K562 (cell line): ENCODE measurements at regions not wholly inside any gene's neighbourhood (a gene's known extent, or its start where the extent isn't known, plus 50 kb on each side); places are given as distances from the start of the nearest gene placed in this dataset.

Experiments used
- ATAC-seq: fragments of 200-7000 bp; cut with Tn5 transposase; 3 replicates; pipeline ENCODE4 v1.9.1; 2020; ENCODE audit warnings: moderate library complexity
- BruUV-seq: library from RNA; stranded (reverse); fragments of 400-500 nt; replicated peaks from 2 replicates; lab custom pipeline; 2021; lab: Mats Ljungman, UMichigan
- CTCF ChIA-PET: fragments of 300-600 bp; formaldehyde crosslinking; extraction: SDS; loops from one replicate; lab custom pipeline; 2021; ENCODE audit warnings: low intra/inter-chr PET ratio; lab: Yijun Ruan, JAX
- POLR2A ChIA-PET: fragments of 300-600, 350-650 bp; sonication (Branson Sonifier 250); formaldehyde crosslinking; extraction: SDS; loops from one replicate; lab custom pipeline; 2021; ENCODE audit warnings: antibody characterized with exemption, inconsistent platforms; lab: Yijun Ruan, JAX
- DNase-seq, 4 experiments: peaks; one replicate each; pipeline versions ENCODE4 v3.0.0 to v3.0.0-alpha.2; 2011 to 2018; ENCODE audit warnings: low spot score in 3 of 4, mixed read lengths in 3 of 4; ENCODE audit errors: extremely low read depth in 1 of 4
- FAIRE-seq: peaks from 2 replicates; lab custom pipeline; 2011; peaks lifted over from hg19 to GRCh38; lab: Jason Lieb, UNC
- H2AFZ ChIP-seq: 2 replicates; pipeline ENCODE4 v1.6.0; 2011; ENCODE audit warnings: low read depth, low read length, control low read depth, inconsistent platforms
- H3K27ac ChIP-seq: fragments of 200-600 bp; 3 replicates; pipeline ENCODE4 v1.8.0; 2011; ENCODE audit warnings: low read depth, mild to moderate bottlenecking, control low read depth, inconsistent platforms, low read length, moderate library complexity, mixed read lengths; ENCODE audit errors: extremely low read depth
- H3K27me3 ChIP-seq, 2 experiments: fragments of 300-600 bp in 1 of 2; 2 replicates in 1 of 2; 3 replicates in 1 of 2; pipeline versions ENCODE4 v1.6.0 to v1.8.0; 2011; ENCODE audit warnings: inconsistent platforms in 2 of 2, low read length in 2 of 2, mild to moderate bottlenecking in 1 of 2, mixed read lengths in 1 of 2, moderate library complexity in 1 of 2; ENCODE audit not compliant: control insufficient read depth in 2 of 2, insufficient read depth in 2 of 2
- H3K36me3 ChIP-seq: fragments of 300-600 bp; 3 replicates; pipeline ENCODE4 v1.8.0; 2011; ENCODE audit warnings: mild to moderate bottlenecking, low read length, inconsistent platforms; ENCODE audit not compliant: control insufficient read depth, insufficient read depth
- H3K4me1 ChIP-seq, 2 experiments: fragments of 200-600 bp in 1 of 2; replicated peaks in 1 of 2; 2 replicates in 1 of 2; 3 replicates in 1 of 2; pipeline versions ENCODE4 v1.5.1 to v1.8.0; 2011; ENCODE audit warnings: inconsistent platforms in 2 of 2, low read length in 2 of 2, mild to moderate bottlenecking in 1 of 2, mixed read lengths in 1 of 2, moderate library complexity in 1 of 2; ENCODE audit not compliant: control insufficient read depth in 2 of 2, insufficient read depth in 2 of 2
- H3K4me2 ChIP-seq: 2 replicates; pipeline ENCODE4 v1.6.1; 2011; ENCODE audit warnings: low read length, control low read depth, inconsistent platforms, mixed read lengths; ENCODE audit not compliant: insufficient read depth
- H3K4me3 ChIP-seq: fragments of 200-600 bp; sonication (generic), shearing (Covaris generic); 2 replicates; pipeline ENCODE4 v1.5.1; 2016; ENCODE audit warnings: control low read depth, inconsistent platforms
- H3K79me2 ChIP-seq: fragments of 200-600 bp; 3 replicates; pipeline ENCODE4 v1.8.0; 2011; ENCODE audit warnings: low read length, inconsistent platforms; ENCODE audit not compliant: control insufficient read depth, insufficient read depth
- H3K9ac ChIP-seq, 2 experiments: 2 replicates each; pipeline versions ENCODE4 v1.6.0 to v1.6.1; 2011; ENCODE audit warnings: low read depth in 2 of 2, low read length in 2 of 2, control low read depth in 1 of 2, inconsistent platforms in 1 of 2, mild to moderate bottlenecking in 1 of 2, mixed read lengths in 1 of 2; ENCODE audit not compliant: insufficient read depth in 1 of 2
- H3K9me1 ChIP-seq: one replicate; pipeline ENCODE4 v1.6.0; 2011; ENCODE audit warnings: inconsistent platforms, mild to moderate bottlenecking, low read length, moderate library complexity; ENCODE audit not compliant: control insufficient read depth, insufficient read depth
- H3K9me3 ChIP-seq: replicated peaks from 2 replicates; pipeline ENCODE4 v1.5.1; 2011; ENCODE audit warnings: low read depth, low read length, inconsistent platforms; ENCODE audit not compliant: control insufficient read depth, insufficient read depth
- H4K20me1 ChIP-seq: replicated peaks from 2 replicates; pipeline ENCODE4 v1.6.1; 2011; ENCODE audit warnings: low read length, inconsistent platforms, mixed read lengths; ENCODE audit not compliant: control insufficient read depth, insufficient read depth
- ADNP ChIP-seq: fragments of 200-800 bp; sonication (Bioruptor generic); IDR thresholded peaks from 2 replicates; pipeline ENCODE4 v1.6.1; 2016; ENCODE audit warnings: missing genetic modification characterization, missing compliant biosample characterization
- ESRRB ChIP-seq: fragments of 250-450 bp; sonication (Bioruptor Pico); IDR thresholded peaks from 2 replicates; pipeline ENCODE4 v1.5.0; 2020; ENCODE audit warnings: mild to moderate bottlenecking, moderate library complexity, borderline replicate concordance
- HDAC1 ChIP-seq, 2 experiments: fragments of 450-650 bp; IDR thresholded peaks; 2 replicates each; pipeline ENCODE4 v1.6.1; 2016 to 2017; ENCODE audit warnings: inconsistent platforms in 1 of 2, mild to moderate bottlenecking in 1 of 2, moderate library complexity in 1 of 2
- HOXB6 ChIP-seq: fragments of 250-450 bp; sonication (Bioruptor Pico); IDR thresholded peaks from 2 replicates; pipeline ENCODE4 v1.5.1; 2022; ENCODE audit warnings: mild to moderate bottlenecking, borderline replicate concordance
- NR3C1 ChIP-seq: sonication (generic); formaldehyde crosslinking; IDR thresholded peaks from 2 replicates; pipeline ENCODE4 v1.8.1; 2022; ENCODE audit warnings: missing genetic modification reagents
- OTX1 ChIP-seq: fragments of 450-650 bp; formaldehyde crosslinking; IDR thresholded peaks from 2 replicates; pipeline ENCODE4 v1.4.0; 2022; ENCODE audit warnings: mild to moderate bottlenecking
- PHF20 ChIP-seq: fragments of 450-650 bp; IDR thresholded peaks from 2 replicates; pipeline ENCODE4 v1.6.1; 2018; ENCODE audit not compliant: partially characterized antibody
- POLR2G ChIP-seq: fragments of 200-400 bp; formaldehyde crosslinking; IDR thresholded peaks from 2 replicates; pipeline ENCODE4 v1.6.1; 2017; ENCODE audit warnings: low read depth, mild to moderate bottlenecking, antibody characterized with exemption, low read length, moderate library complexity
- ZNF311 ChIP-seq: fragments of 250-450 bp; sonication (Bioruptor Pico); IDR thresholded peaks from 2 replicates; pipeline ENCODE4 v1.4.0; 2020; ENCODE audit warnings: mild to moderate bottlenecking, moderate library complexity
- ZNF408 ChIP-seq: fragments of 250-450 bp; sonication (Bioruptor Pico); IDR thresholded peaks from 2 replicates; pipeline ENCODE4 v1.4.0; 2020; ENCODE audit warnings: low read depth, mild to moderate bottlenecking, moderate library complexity
- ZNF584 ChIP-seq: fragments of 200-800 bp; sonication (Bioruptor generic); IDR thresholded peaks from 2 replicates; pipeline ENCODE4 v1.6.1; 2016; ENCODE audit warnings: low read depth, mild to moderate bottlenecking, missing genetic modification characterization, missing compliant biosample characterization
- WGBS: fragments of 100-300 bp; shearing (Covaris generic); methylation state at CpG from one replicate; pipeline ENCODE4 v1.1.6; 2016; ENCODE audit warnings: low coverage, mixed read lengths; ENCODE audit not compliant: insufficient coverage; ENCODE audit errors: missing lambda C conversion rate; 5-methylcytosine and 5-hydroxymethylcytosine counted together
- in situ Hi-C: fragments of 300-500 bp; cut with MboI; formaldehyde crosslinking; loops from 4 replicates; pipeline ENCODE4 v1.15.0; 2018; ENCODE audit warnings: inconsistent platforms, mixed read lengths
- intact Hi-C: fragments of 100-400 bp; cut with micrococcal nuclease; formaldehyde crosslinking; loops from 2 replicates; pipeline ENCODE4 v1.14.2; 2022
- TF ChIP-seq, protein P1 (sequence below): fragments of 250-450 bp; sonication (Bioruptor Pico); IDR thresholded peaks from 2 replicates; pipeline ENCODE4 v1.4.0; 2020; ENCODE audit warnings: mild to moderate bottlenecking, moderate library complexity
- TF ChIP-seq, protein P2 (sequence below): fragments of 200-800 bp; sonication (Bioruptor generic); IDR thresholded peaks from 2 replicates; pipeline ENCODE4 v1.6.1; 2017; ENCODE audit warnings: missing genetic modification characterization, missing compliant biosample characterization

DNA sequence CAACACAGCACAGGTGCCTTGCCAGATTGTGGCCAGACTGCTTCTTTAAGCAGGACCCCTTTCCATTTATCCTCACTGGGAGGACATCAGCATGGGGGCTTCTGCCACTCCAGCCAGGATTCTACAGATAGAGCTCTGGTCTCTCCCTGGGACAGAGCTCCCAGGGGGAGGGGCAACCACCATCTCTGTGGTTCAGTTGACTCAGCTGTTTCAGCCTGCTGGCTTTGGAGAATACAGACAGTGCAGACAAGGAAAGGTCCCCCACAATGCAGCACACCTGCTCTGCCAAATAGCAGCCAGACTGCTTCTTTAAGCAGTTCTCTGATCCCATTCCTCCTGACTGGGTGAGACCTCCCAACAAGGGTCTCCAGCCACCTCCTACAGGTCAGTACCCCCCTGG lies 132.8 kb downstream of the OR2K2 start:
- Histone ChIP-seq H3K9me3 (peaks cover 4% of the 10 kb centered on the region; the same call in 1 of the 2 replicates), H3K36me3 (no peaks in the 10 kb centered on the region), H3K4me3 (no peak overlapping the region), H3K9me1 (no peaks in the 10 kb centered on the region), H3K79me2 (no peaks in the 10 kb centered on the region), H3K27ac (no peak overlapping the region), H3K27me3 (no peaks in the 10 kb centered on the region), H4K20me1 (no peaks in the 10 kb centered on the region), H3K4me2 (no peak overlapping the region), H3K4me1 (no peaks in the 10 kb centered on the region), H3K9ac (no peak overlapping the region), H2AFZ (no peak overlapping the region)
- ChIA-PET POLR2A (no interaction called here), CTCF (no interaction called here)
- DNase-seq (no peak), ATAC-seq (no peak), FAIRE-seq (no peak)
- intact Hi-C loops, result no loop called here
- BruUV-seq, result no TSS peak
- in situ Hi-C loops, result no loop called here
- TF ChIP-seq ZNF584 (CRISPR knock-in tag) (no peak), ZNF311 (CRISPR knock-in tag) (no peak), OTX1 (no peak), POLR2G (no peak), HOXB6 (CRISPR knock-in tag) (no peak), NR3C1 (CRISPR knock-in tag) (no peak), ZNF408 (CRISPR knock-in tag) (no peak)

DNA sequence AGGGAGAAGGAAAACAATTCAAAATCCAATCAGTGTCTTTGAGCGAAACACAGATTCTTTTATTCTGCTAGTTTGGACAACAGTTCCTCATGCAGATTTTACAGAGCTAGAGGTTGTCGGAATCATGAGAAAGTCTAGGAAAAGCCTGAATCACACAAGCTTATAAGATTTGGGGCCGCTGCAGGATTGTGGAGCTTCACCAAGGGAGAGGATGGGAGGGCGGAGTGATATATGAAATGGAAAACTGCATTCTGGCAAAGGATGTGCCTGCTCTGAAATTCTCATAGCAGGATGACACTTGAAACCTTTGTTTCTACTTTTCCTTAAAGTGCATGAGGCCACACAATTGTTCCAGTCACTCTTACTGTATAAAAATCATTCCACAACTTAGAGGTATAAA lies 134.3 kb downstream of the OR2K2 start:
- no peak for FAIRE-seq
- no peak for ATAC-seq
- Histone ChIP-seq H2AFZ (no peak overlapping the region), H4K20me1 (no peaks in the 10 kb centered on the region), H3K4me2 (no peak overlapping the region), H3K9ac (no peak overlapping the region), H3K27me3 (no peaks in the 10 kb centered on the region), H3K4me3 (no peak overlapping the region), H3K27ac (no peak overlapping the region), H3K9me3 (peaks cover 4% of the 10 kb centered on the region; the same call in 1 of the 2 replicates), H3K4me1 (no peaks in the 10 kb centered on the region), H3K36me3 (no peaks in the 10 kb centered on the region), H3K79me2 (no peaks in the 10 kb centered on the region), H3K9me1 (no peaks in the 10 kb centered on the region)
- ChIA-PET CTCF (no interaction called here), POLR2A (no interaction called here)
- intact Hi-C loops (no loop called here), in situ Hi-C loops (no loop called here)
- 5% methylated on average over 4 of the region's 4 CpGs for WGBS
- no TSS peak for BruUV-seq
- DNase-seq, result no peak
- TF ChIP-seq, protein P1, sequence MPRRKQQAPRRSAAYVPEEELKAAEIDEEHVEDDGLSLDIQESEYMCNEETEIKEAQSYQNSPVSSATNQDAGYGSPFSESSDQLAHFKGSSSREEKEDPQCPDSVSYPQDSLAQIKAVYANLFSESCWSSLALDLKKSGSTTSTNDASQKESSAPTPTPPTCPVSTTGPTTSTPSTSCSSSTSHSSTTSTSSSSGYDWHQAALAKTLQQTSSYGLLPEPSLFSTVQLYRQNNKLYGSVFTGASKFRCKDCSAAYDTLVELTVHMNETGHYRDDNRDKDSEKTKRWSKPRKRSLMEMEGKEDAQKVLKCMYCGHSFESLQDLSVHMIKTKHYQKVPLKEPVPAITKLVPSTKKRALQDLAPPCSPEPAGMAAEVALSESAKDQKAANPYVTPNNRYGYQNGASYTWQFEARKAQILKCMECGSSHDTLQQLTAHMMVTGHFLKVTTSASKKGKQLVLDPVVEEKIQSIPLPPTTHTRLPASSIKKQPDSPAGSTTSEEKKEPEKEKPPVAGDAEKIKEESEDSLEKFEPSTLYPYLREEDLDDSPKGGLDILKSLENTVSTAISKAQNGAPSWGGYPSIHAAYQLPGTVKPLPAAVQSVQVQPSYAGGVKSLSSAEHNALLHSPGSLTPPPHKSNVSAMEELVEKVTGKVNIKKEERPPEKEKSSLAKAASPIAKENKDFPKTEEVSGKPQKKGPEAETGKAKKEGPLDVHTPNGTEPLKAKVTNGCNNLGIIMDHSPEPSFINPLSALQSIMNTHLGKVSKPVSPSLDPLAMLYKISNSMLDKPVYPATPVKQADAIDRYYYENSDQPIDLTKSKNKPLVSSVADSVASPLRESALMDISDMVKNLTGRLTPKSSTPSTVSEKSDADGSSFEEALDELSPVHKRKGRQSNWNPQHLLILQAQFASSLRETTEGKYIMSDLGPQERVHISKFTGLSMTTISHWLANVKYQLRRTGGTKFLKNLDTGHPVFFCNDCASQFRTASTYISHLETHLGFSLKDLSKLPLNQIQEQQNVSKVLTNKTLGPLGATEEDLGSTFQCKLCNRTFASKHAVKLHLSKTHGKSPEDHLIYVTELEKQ (CRISPR knock-in tag), result no peak
- TF ChIP-seq ESRRB (CRISPR knock-in tag) (no peak), PHF20 (no peak), ADNP (no peak), HDAC1 (IDR thresholded peaks at IDR 0.05) (no peak)
- TF ChIP-seq, protein P2, sequence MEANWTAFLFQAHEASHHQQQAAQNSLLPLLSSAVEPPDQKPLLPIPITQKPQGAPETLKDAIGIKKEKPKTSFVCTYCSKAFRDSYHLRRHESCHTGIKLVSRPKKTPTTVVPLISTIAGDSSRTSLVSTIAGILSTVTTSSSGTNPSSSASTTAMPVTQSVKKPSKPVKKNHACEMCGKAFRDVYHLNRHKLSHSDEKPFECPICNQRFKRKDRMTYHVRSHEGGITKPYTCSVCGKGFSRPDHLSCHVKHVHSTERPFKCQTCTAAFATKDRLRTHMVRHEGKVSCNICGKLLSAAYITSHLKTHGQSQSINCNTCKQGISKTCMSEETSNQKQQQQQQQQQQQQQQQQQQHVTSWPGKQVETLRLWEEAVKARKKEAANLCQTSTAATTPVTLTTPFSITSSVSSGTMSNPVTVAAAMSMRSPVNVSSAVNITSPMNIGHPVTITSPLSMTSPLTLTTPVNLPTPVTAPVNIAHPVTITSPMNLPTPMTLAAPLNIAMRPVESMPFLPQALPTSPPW (CRISPR knock-in tag), result no peak
